OCI-LY1 (cell line): ENCODE measurements at regions not wholly inside any gene's neighbourhood (a gene's known extent, or its start where the extent isn't known, plus 50 kb on each side); places are given as distances from the start of the nearest gene placed in this dataset.

Experiments used
- H2AFZ ChIP-seq: fragments of 200-600 bp; sonication (generic), shearing (Covaris generic); 2 replicates; pipeline ENCODE4 v1.6.0; 2014; ENCODE audit warnings: antibody characterized with exemption, mild to moderate bottlenecking, low read length
- H3F3A ChIP-seq: fragments of 200-600 bp; sonication (generic), shearing (Covaris generic); 2 replicates; pipeline ENCODE4 v1.6.0; 2014; ENCODE audit warnings: mild to moderate bottlenecking, antibody characterized with exemption, low read length, moderate library complexity; ENCODE audit not compliant: insufficient read depth
- H3K27ac ChIP-seq: fragments of 200-600 bp; sonication (generic); 2 replicates; pipeline ENCODE4 v1.5.1; 2014; ENCODE audit warnings: low read length, mixed run types, mild to moderate bottlenecking, low read depth; ENCODE audit not compliant: poor library complexity, severe bottlenecking
- H3K27me3 ChIP-seq: fragments of 200-600 bp; sonication (generic); 2 replicates; pipeline ENCODE4 v1.6.0; 2014; ENCODE audit warnings: antibody characterized with exemption, mild to moderate bottlenecking, low read length, moderate library complexity; ENCODE audit not compliant: insufficient read depth
- H3K36me3 ChIP-seq: fragments of 200-600 bp; sonication (generic); 2 replicates; pipeline ENCODE4 v1.6.1; 2014; ENCODE audit warnings: mild to moderate bottlenecking, antibody characterized with exemption, low read length, moderate library complexity, mixed read lengths; ENCODE audit not compliant: insufficient read depth
- H3K4me1 ChIP-seq: fragments of 200-600 bp; sonication (generic); 2 replicates; pipeline ENCODE4 v1.5.1; 2014; ENCODE audit warnings: mild to moderate bottlenecking, low read length, moderate library complexity; ENCODE audit not compliant: insufficient read depth, severe bottlenecking
- H3K4me2 ChIP-seq: fragments of 200-600 bp; sonication (generic), shearing (Covaris generic); 2 replicates; pipeline ENCODE4 v1.6.1; 2014; ENCODE audit warnings: low read length
- H3K4me3 ChIP-seq: fragments of 200-600 bp; sonication (generic); 2 replicates; pipeline ENCODE4 v1.5.1; 2014; ENCODE audit warnings: low read length, low read depth, mild to moderate bottlenecking, mixed read lengths; ENCODE audit not compliant: poor library complexity, severe bottlenecking
- H3K79me2 ChIP-seq: fragments of 200-600 bp; shearing (Covaris generic); 2 replicates; pipeline ENCODE4 v1.6.1; 2016; ENCODE audit warnings: mixed run types, low read length, mixed read lengths; ENCODE audit not compliant: insufficient read depth
- H3K9ac ChIP-seq: fragments of 200-600 bp; sonication (generic), shearing (Covaris generic); 2 replicates; pipeline ENCODE4 v1.6.1; 2014; ENCODE audit warnings: mild to moderate bottlenecking, low read length, mixed read lengths
- H3K9me2 ChIP-seq: fragments of 200-600 bp; sonication (generic), shearing (Covaris generic); 2 replicates; pipeline ENCODE4 v1.6.1; 2014; ENCODE audit warnings: low read depth, mild to moderate bottlenecking, low read length, mixed read lengths
- H3K9me3 ChIP-seq: fragments of 200-600 bp; shearing (Covaris generic); 2 replicates; pipeline ENCODE4 v1.6.1; 2014; ENCODE audit warnings: low read length, mixed read lengths
- H4K20me1 ChIP-seq: fragments of 200-600 bp; sonication (generic), shearing (Covaris generic); 2 replicates; pipeline ENCODE4 v1.6.0; 2016; ENCODE audit warnings: mild to moderate bottlenecking, low read length; ENCODE audit not compliant: insufficient read depth
- CTCF ChIP-seq: fragments of 200-600 bp; sonication (generic), shearing (Covaris generic); IDR thresholded peaks from 2 replicates; pipeline ENCODE4 v1.5.1; 2017; ENCODE audit warnings: mild to moderate bottlenecking, antibody characterized with exemption, low read length, moderate library complexity, mixed read lengths
- EZH2 ChIP-seq: fragments of 200-600 bp; sonication (generic), shearing (Covaris generic); IDR thresholded peaks from 2 replicates; pipeline ENCODE4 v1.8.0; 2017; ENCODE audit warnings: borderline replicate concordance, mixed run types, mild to moderate bottlenecking, antibody characterized with exemption, low read length, moderate library complexity, mixed read lengths

- H3K27me3 ChIP-seq, result no peaks in the 10 kb centered on the region
- H2AFZ ChIP-seq, result no peak overlapping the region
- H3K4me2 ChIP-seq, result no peak overlapping the region
These were observed 560.5 kb upstream of the ZNF717 start for GRCh38 chr3:76345878-76346277.

GRCh38 chr3:76346690-76347089 lies 561.3 kb upstream of the ZNF717 start:
- Histone ChIP-seq H3K4me2 (no peak overlapping the region), H2AFZ (no peak overlapping the region), H3K9me3 (no peaks in the 10 kb centered on the region), H3K36me3 (no peaks in the 10 kb centered on the region), H3K4me3 (no peak overlapping the region), H3K79me2 (no peaks in the 10 kb centered on the region), H3K4me1 (no peaks in the 10 kb centered on the region), H3F3A (no peaks in the 10 kb centered on the region), H3K27me3 (no peaks in the 10 kb centered on the region), H3K27ac (no peak overlapping the region), H3K9me2 (no peaks in the 10 kb centered on the region), H4K20me1 (no peaks in the 10 kb centered on the region), H3K9ac (no peak overlapping the region)
- TF ChIP-seq CTCF (no peak), EZH2 (no peak)

More at GRCh38 chr3:76345878-76346277, 560.5 kb upstream of the ZNF717 start:
- Histone ChIP-seq H3K27ac (no peak overlapping the region), H3K9ac (no peak overlapping the region), H3K4me3 (no peak overlapping the region), H4K20me1 (no peaks in the 10 kb centered on the region), H3K36me3 (no peaks in the 10 kb centered on the region), H3K9me2 (no peaks in the 10 kb centered on the region), H3K4me1 (no peaks in the 10 kb centered on the region), H3F3A (no peaks in the 10 kb centered on the region), H3K9me3 (no peaks in the 10 kb centered on the region), H3K79me2 (no peaks in the 10 kb centered on the region)
- TF ChIP-seq EZH2, result no peak
- no peak for TF ChIP-seq CTCF

GRCh38 chr3:76349715-76350480 lies 564.5 kb upstream of the ZNF717 start:
- H3K4me2 ChIP-seq, result no peak overlapping the region
- H3K4me3 ChIP-seq, result no peak overlapping the region
- no peaks in the 10 kb centered on the region for H3K36me3 ChIP-seq
- H2AFZ ChIP-seq, result no peak overlapping the region
- H3K79me2 ChIP-seq, result no peaks in the 10 kb centered on the region
- H3K9ac ChIP-seq, result no peak overlapping the region
- no peaks in the 10 kb centered on the region for H3K9me2 ChIP-seq
- TF ChIP-seq EZH2, result no peak
- no peaks in the 10 kb centered on the region for H4K20me1 ChIP-seq
- H3K9me3 ChIP-seq, result no peaks in the 10 kb centered on the region
- H3K27ac ChIP-seq, result no peak overlapping the region
- H3F3A ChIP-seq, result no peaks in the 10 kb centered on the region
- H3K27me3 ChIP-seq, result no peaks in the 10 kb centered on the region
- no peaks in the 10 kb centered on the region for H3K4me1 ChIP-seq

GRCh38 chr3:76352051-76352450 lies 566.7 kb upstream of the ZNF717 start:
- no peak overlapping the region for H2AFZ ChIP-seq
- H3K9me3 ChIP-seq, result no peaks in the 10 kb centered on the region
- H3K36me3 ChIP-seq, result no peaks in the 10 kb centered on the region
- H3K4me1 ChIP-seq, result no peaks in the 10 kb centered on the region
- no peaks in the 10 kb centered on the region for H3K27me3 ChIP-seq
- no peaks in the 10 kb centered on the region for H4K20me1 ChIP-seq
- H3K79me2 ChIP-seq, result no peaks in the 10 kb centered on the region
- TF ChIP-seq EZH2 (no peak), CTCF (no peak)
- H3F3A ChIP-seq, result no peaks in the 10 kb centered on the region
- no peaks in the 10 kb centered on the region for H3K9me2 ChIP-seq
- no peak overlapping the region for H3K4me3 ChIP-seq
- no peak overlapping the region for H3K27ac ChIP-seq
- no peak overlapping the region for H3K4me2 ChIP-seq
- H3K9ac ChIP-seq, result no peak overlapping the region
